Stimulated activated CD4-positive, alpha-beta T cell treated with anti-CD3 and anti-CD28 coated beads, Interleukin-4, amount 100 ng/mL, for 24 hours (primary cell): ENCODE measurements at regions not wholly inside any gene's neighbourhood (a gene's known extent, or its start where the extent isn't known, plus 50 kb on each side); places are given as distances from the start of the nearest gene placed in this dataset.
"Not testable (repeated sequence)": the region's sequence is repeated elsewhere in the genome, so short reads cannot be mapped to it uniquely, and the experiment has no call there.

Source experiments
- DNase-seq: peaks from one replicate; pipeline ENCODE4 v3.0.0-alpha.2; 2020

- no peak for DNase-seq
These were observed 55.0 kb downstream of the OXSM start for GRCh38 chr3:25844891-25845290.

DNA sequence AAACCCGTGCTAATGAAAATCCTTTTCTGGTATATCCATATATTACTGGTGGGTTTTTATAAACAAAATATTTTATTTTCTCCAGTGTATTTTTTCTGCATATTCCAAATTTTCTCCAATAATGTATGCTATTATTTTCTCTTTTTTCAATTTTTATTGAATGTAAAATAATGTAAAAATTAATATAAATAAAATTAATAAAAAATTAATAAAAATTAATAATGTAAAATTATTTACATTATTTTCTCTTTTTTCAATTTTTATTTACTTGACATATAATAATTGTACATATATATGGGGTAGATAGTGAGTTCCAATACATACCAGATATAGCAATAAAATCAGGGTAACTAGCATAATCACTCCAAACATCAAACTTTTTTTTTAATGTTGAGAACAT, 56.4 kb downstream of the OXSM start:
- no peak for DNase-seq

DNA sequence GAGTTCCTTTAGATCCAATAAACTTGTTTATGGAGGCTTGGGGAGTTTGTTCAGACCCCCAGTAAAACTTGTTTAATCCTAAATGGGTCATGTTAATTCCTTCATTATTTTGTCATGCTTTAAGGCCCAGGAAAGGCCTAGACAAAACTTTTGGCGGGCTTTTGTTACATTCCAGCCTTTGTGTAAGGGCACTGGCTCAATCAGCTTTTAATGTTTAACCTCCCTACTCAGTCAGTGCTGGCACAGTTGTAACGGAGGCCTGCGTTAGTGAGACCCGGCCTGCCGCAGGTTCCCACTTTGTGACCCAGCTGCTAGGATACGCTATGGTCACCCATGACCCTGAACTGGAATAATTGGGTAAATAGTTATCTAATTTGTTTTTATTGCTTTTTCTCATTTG, 59.2 kb downstream of the OXSM start:
- DNase-seq: no peak

DNA sequence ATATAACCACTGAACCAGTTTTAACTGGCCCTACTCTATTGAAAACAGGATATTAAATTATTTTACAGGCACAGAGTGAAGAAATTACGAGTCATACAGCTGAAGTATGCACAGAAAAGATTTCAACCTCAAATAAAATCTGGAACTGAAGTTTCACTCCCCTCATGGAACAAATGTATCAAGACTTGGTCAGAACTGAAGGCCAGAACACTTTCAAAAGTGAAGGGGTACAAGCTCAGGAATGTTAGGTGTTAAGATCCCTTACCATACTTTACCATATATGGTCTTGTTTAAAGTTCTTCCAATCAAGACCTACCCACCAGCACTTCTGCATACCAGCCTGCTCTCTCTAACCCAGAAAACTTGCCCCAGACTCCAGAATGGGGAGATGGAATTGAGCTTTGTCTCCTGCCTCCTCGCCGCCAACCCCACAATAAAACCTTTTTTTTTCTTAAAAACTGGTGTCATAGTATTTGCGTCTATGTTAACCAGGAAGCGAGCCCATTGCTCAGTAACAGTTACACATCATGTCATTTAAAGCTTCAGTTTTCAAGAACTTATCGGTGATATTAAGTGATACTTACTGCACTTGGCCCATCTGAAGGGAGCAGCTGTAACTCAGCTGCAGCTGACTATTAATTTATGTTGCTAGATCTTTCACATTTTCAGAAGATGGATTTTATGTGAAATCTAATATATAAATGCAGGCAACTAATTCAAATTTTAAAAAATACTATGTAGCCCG, 59.9 kb downstream of the OXSM start:
- DNase-seq: no peak

DNA sequence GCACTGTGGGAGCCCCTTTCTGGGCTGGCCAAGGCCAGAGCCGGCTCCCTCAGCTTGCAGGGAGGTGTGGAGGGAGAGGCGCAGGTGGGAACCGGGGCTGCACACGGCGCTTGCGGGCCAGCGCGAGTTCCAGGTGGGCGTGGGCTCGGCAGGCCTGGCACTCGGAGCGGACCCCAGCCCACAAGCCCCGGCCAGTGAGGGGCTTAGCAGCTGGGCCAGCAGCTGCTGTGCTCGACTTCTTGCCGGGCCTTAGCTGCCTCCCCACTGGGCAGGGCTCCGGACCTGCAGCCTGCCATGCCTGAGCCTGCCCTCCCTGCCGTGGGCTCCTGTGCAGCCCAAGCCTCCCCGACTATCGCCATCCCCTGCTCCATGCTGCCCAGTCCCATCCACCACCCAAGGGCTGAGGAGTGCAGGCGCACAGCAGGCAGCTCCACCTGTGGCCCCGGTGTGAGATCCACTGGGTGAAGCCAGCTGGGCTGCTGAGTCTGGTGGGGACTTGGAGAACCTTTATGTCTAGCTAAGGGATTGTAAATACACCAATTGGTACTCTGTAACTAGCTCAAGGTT, 61.9 kb downstream of the OXSM start:
- DNase-seq: not testable (repeated sequence)

GRCh38 chr3:25854214-25854613, 64.3 kb downstream of the OXSM start:
- DNase-seq: no peak

DNA sequence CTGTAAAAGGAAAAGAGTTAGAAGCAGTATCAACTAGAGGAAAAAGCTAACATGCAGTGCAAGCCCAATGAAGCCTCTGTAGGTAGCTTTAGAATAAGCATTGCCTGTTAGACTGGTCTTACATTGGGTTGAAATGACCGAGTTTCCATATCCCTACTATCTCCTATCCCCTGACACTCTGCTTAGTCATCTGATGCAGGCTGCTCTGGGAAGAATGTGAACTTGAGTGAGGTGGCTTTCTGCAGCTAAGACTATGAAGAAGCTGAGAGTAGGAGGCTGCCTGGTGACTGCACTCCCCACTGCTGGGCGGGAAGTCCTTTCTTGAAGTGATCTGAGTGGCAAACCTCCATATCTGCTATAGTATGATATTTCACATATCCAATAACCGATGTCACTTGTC, 64.7 kb downstream of the OXSM start:
- no peak for DNase-seq

GRCh38 chr3:25855266-25855784, 65.4 kb downstream of the OXSM start:
- DNase-seq: no peak

- no peak for DNase-seq
These were observed 67.1 kb downstream of the OXSM start for GRCh38 chr3:25856902-25857518.

DNA sequence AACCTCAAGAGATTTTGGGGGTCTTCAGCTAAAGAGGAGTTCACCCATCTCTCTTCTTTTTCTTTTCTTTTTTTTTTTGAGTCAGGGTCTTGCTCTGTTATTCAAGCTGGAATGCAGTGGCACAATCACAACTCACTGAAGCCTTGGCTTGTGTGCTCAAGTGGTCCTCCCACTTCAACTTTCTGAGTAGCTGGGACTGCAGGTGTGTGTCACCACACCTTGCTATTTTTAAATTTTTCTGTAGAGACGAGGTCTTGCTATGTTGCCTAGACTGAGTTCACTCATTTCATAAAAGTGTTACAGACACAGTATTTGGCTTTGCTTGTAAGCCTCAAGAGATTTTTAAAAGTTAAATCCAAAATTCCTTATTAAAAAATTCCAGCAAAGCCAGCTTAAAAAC, 71.7 kb downstream of the OXSM start:
- no peak for DNase-seq

DNA sequence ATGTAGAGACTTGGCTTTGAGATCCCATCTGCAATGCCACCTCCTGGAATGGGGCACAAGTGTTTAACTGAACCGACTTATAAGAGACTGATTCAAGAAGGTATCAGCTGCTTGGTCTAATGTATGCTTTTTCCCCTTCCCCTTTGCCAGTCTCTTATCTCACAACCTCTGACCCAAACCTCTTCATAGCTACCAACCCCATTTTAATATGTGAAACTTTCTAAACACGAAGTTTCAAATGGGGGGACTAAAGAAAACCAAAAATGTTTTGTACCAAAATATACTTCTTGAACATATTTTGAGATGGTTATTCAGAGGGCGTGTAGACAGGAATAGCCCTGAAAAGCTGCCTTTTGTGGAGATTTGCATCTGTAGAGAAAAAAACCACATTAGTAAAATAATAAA, 73.1 kb downstream of the OXSM start:
- DNase-seq: no peak

DNA sequence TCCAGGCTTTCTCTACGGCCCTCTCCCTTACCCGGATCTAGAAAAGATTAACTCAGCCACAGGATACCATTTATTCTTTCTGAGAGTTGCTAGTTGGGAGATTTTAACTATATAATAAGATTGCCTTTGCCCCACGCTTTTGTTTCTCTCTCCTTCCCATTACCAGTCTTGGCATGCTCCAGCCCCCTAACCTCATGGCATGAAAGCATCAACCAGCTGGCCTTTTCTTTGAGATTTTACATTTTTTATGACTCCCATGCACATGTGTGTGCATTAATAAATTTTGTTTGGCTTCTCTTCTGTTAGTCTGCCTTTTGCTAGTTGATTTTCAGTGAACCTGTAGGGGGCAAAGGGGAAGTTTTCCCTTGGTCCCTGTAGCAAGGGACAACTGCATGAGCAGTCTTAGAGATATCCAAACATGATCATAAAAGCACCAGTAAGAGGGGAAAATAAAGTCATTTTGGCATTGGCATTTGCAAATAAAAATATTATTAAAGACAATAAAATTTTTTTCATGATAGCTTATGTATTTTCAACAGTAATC, 73.6 kb downstream of the OXSM start:
- no peak for DNase-seq

DNA sequence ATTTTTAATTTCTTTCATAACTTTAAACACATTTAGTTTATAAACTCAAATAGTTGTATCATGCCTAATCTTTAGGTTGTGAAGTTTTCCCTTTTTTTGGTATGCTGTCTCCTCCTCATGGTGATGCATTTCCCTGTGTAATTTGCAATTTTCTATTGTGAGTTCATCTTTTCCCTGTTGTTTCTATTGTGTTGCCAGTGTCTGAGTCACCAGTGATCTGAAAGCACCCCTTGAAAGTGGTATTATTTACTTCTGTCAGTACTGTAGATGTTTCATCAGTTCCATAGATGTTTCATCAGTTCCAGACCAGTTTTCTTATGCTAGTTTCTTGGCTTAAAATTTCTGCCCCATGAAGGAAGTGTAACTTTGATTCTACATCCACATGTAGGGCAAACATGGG, 80.6 kb downstream of the OXSM start:
- DNase-seq: no peak

GRCh38 chr3:25872200-25872877, 82.4 kb downstream of the OXSM start:
- DNase-seq: no peak

GRCh38 chr3:25883492-25883891, 93.6 kb downstream of the OXSM start:
- DNase-seq: no peak

DNA sequence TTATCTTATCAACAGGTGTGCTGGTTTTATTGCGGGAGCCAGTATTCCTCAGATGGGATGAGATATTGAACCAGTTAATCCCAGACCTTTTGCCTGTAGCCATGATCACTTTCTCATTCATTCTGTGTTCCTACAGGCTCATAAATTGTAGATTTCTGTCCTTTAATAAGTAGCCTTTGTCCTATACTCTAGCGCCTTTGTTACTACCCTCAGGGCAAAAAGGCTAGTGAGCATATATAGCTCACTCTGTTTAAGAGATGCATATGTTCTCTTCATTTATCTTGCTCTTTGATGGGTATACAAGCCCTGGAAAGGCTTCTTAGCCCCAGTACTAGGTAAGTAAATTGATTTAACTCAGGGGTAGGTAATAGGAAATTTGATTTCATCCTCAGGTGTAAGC, 95.1 kb downstream of the OXSM start:
- no peak for DNase-seq

DNA sequence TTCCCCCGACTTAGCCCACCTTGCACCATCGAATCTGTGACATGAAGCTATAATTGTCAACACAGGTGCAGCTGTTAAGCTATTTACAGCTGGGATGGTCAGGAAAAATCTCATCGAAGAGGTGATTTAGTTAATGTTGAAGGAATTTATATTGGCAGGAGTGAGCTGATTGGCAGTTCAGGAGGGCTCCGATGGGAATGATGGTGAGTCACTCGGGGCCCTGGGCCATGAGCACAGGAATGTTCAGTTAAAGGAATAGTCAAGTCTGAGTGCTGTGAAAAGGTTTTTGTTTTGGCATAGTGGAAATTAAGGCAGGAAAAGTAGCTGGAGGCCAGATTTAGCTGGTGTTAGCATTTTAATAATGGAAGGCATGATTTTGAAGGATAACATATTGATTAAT, 95.7 kb downstream of the OXSM start:
- DNase-seq: no peak

DNA sequence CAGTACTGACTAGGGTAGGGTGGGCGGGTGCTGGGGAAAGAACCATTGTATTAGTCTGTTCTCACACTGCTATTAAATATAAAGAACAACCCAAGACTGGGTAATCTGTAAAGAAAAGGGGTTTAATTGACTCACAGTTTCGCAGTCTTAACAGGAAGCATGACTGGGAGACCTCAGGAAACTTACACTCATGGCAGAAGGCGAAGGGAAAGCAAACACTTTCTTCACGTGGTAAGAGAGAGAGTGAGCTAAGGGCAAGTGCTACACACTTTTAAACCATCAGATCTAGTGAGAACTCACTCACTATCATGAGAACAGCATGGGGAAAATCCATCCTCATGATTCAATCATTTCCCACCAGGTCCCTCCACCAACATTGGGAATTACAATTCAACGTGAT, 98.0 kb downstream of the OXSM start:
- DNase-seq: no peak

- DNase-seq: no peak
These were observed 99.1 kb downstream of the OXSM start for GRCh38 chr3:25888892-25889524.

DNA sequence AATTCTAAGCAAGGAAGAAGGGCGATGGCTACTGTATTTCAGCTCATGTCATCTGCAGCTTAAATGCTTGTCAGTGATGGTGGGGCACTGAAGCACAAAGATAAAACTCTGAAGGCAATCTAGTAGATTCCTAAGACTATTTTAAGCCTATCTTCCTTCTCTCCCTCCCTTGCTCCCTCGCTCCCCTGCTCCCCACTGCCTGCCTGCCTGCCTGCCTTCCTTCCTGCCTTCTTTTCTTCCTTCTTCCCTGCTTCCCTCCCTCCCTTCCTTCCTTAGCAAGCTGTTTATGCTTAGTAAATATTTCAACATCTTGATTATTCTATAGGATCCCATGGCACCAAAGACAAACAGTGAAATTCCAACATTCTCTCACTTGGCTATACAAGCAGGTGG, 99.6 kb downstream of the OXSM start:
- DNase-seq: no peak

DNA sequence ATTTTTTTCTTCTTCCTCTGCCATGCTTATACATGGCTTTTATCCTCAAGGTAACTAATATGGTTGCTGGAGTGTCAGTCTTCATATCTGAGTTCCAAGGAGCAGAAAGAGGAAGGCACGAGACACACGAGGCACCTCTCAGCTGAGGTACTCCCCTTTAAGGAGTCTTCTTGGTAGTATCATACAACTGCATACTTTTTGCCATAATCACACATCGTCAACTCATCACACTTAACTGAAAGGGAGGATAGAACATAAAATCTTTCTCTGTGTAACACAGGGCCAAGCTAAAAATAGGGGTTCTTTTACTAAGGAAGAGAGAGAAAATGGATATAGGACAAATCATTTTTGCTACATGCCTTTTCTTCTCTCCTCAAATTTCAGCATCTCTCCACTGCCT, 104.2 kb downstream of the OXSM start:
- DNase-seq: no peak

DNA sequence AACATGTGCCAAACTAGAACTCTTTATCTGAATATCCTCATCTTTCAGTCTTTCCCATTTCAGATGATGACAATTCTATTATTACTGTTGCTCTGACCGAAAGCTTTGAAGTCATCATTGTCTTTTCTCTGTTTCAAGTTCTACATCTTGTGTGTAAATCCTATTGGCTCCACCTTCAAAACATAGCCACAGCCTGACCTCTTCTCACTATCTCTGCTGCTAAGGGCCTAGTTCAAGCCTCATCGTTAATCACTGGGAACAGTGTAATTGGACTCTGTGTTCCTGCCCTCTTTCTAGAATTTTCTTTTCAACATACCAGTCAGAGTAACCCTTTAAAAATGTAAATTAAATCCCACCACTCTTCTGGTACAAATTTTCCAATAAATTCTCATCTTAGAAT, 105.1 kb downstream of the OXSM start:
- DNase-seq: no peak

GRCh38 chr3:25895443-25895842, 105.6 kb downstream of the OXSM start:
- no peak for DNase-seq
